ENCODE measurements at regions not wholly inside any gene's neighbourhood (a gene's known extent, or its start where the extent isn't known, plus 50 kb on each side); places are given as distances from the start of the nearest gene placed in this dataset.

GRCh38 chr14:25436288-25436875, 386.4 kb upstream of the STXBP6 start:
- H3K14ac ChIP-seq (ENCODE audit: insufficient read depth, low read length) = no peak overlapping the region
- H4K20me1 ChIP-seq (ENCODE audit: control insufficient read depth, insufficient read depth, insufficient read length) = no peaks in the 10 kb centered on the region
- no peaks in the 10 kb centered on the region for H3K27me3 Mint-ChIP-seq (ENCODE audit: low read depth)
- no peak overlapping the region for H3K18ac ChIP-seq (ENCODE audit: insufficient read length, low read depth, low read length)
- no peak overlapping the region for H3K56ac ChIP-seq (ENCODE audit: insufficient read length, low read depth, low read length)
- H3K9ac ChIP-seq (ENCODE audit: extremely low read depth, insufficient read length, low read length) = no peak overlapping the region
- TF ChIP-seq CTCF (conservative IDR thresholded peaks at IDR 0.05) = no peak
- H2BK20ac ChIP-seq (ENCODE audit: low read depth, low read length, poor library complexity, severe bottlenecking) = no peak overlapping the region
- DNase-seq = no peak
- H3K4me1 Mint-ChIP-seq = peaks cover 0 to 4% of the 10 kb centered on the region in 2 experiments; a peak in 2 of 4 replicates
- no peak overlapping the region for H2BK15ac ChIP-seq (ENCODE audit: low read depth, low read length)
- no peaks in the 10 kb centered on the region for H3K27me3 ChIP-seq (ENCODE audit: insufficient read depth, low read length)
- H2BK12ac ChIP-seq (ENCODE audit: insufficient read length, low read depth, low read length) = no peak overlapping the region
- no peak overlapping the region for H3K4me2 ChIP-seq (ENCODE audit: insufficient read depth, insufficient read length, low read length)
- H2AK5ac ChIP-seq (ENCODE audit: insufficient read length, low read length) = no peak overlapping the region
- H3K23me2 ChIP-seq (ENCODE audit: insufficient read length, low read depth, low read length, poor library complexity, severe bottlenecking) = no peaks in the 10 kb centered on the region
- H3K27ac Mint-ChIP-seq = no peak overlapping the region
- no peak overlapping the region for H4K8ac ChIP-seq (replicated peaks; ENCODE audit: insufficient read length, low read depth, low read length)
- H3K36me3 Mint-ChIP-seq (ENCODE audit: insufficient read depth in 1 of 3, low read depth in 3 of 3) = peaks cover 5 to 8% (median 5%) of the 10 kb centered on the region in 3 experiments; a peak in 4 of 7 replicates
- H2AFZ ChIP-seq (ENCODE audit: low read length) = no peak overlapping the region
- H3K27ac ChIP-seq (ENCODE audit: insufficient read length, low read depth, low read length) = no peak overlapping the region
- no peaks in the 10 kb centered on the region for H3K9me3 ChIP-seq (ENCODE audit: control insufficient read depth, low read depth, low read length)
- H3K79me2 ChIP-seq (ENCODE audit: insufficient read depth, low read length) = no peaks in the 10 kb centered on the region
- H2BK5ac ChIP-seq (ENCODE audit: insufficient read length, low read length) = no peak overlapping the region
- no peak overlapping the region for H3K4ac ChIP-seq (ENCODE audit: low read depth, low read length)
- H3K9me3 Mint-ChIP-seq = peaks cover 20 to 26% of the 10 kb centered on the region in 2 experiments
- no peaks in the 10 kb centered on the region for H3K79me1 ChIP-seq (ENCODE audit: insufficient read depth, low read depth, low read length, poor library complexity, severe bottlenecking)
- H3K23ac ChIP-seq (ENCODE audit: insufficient read length, low read depth, low read length) = no peak overlapping the region
- H3K4me1 ChIP-seq (ENCODE audit: insufficient read depth, low read length) = no peaks in the 10 kb centered on the region
- H4K5ac ChIP-seq (ENCODE audit: insufficient read length, low read depth, low read length) = no peak overlapping the region
- no peak overlapping the region for H3T11ph ChIP-seq (ENCODE audit: low read length)
- no CpG with 5 or more reads among the region's 2 CpGs for WGBS (ENCODE audit: extremely low coverage, insufficient read length, low lambda C conversion rate)
- no peak overlapping the region for H3K4me3 Mint-ChIP-seq
- H4K91ac ChIP-seq (ENCODE audit: insufficient read length, low read depth, low read length) = no peak overlapping the region
- H2BK120ac ChIP-seq (ENCODE audit: low read depth, low read length, poor library complexity, severe bottlenecking) = no peak overlapping the region
